ENCODE measurements at regions not wholly inside any gene's neighbourhood (a gene's known extent, or its start where the extent isn't known, plus 50 kb on each side); places are given as distances from the start of the nearest gene placed in this dataset.

DNA sequence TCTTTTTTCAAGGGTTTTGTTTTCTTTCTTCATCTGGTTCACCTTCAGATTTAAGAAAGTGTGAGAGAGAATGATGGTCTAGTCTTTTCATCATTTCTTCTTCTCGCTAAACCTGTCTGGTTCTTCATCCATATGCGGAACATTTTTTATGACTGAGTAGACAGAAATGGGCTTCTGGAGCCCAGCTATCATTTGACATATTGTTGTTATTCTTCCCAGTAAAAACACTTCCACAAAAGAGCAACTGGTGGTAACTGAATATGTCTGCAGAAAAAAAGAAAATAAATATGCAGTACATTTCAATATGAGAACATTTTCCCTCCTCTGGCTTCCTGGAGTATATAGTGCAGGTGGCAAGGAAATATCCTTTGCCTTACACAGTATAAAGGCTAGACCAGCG is 209.5 kb downstream of the JCAD start:
- Histone ChIP-seq H3K27me3 (ENCODE audit: insufficient read depth, low read length, poor library complexity) (no peaks in the 10 kb centered on the region), H3K4me3 (ENCODE audit: low read depth in 1 of 2, low read length in 2 of 2) (peak overlapping the region in 1 of 2 experiments; percentile 35; a peak in 2 of 4 replicates), H3K9me3 (ENCODE audit: insufficient read depth, low read length, severe bottlenecking) (peaks cover 3% of the 10 kb centered on the region), H3K4me1 (ENCODE audit: insufficient read depth, low read length) (peaks cover 35% of the 10 kb centered on the region), H3K36me3 (ENCODE audit: insufficient read depth, low read length) (no peaks in the 10 kb centered on the region), H3K79me2 (ENCODE audit: insufficient read depth, low read length) (no peaks in the 10 kb centered on the region), H2AFZ (ENCODE audit: low read depth, low read length) (no peak overlapping the region), H3K9ac (ENCODE audit: low read depth, low read length) (peak overlapping the region; percentile 41), H3K4me2 (ENCODE audit: insufficient read depth, low read length) (peak overlapping the region; percentile 59), H3K27ac (ENCODE audit: low read length) (peak overlapping the region; percentile 91), H4K20me1 (ENCODE audit: insufficient read depth, low read length) (no peaks in the 10 kb centered on the region)
- ATAC-seq (ENCODE audit: insufficient read depth, low read depth) (peak; percentile 49; the same call in 2 of the 3 replicates), DNase-seq (no peak)
- TF ChIP-seq CTCF (IDR thresholded peaks at IDR 0.05; ENCODE audit: borderline replicate concordance, extremely low read depth, low read length, poor library complexity, severe bottlenecking): no peak

DNA sequence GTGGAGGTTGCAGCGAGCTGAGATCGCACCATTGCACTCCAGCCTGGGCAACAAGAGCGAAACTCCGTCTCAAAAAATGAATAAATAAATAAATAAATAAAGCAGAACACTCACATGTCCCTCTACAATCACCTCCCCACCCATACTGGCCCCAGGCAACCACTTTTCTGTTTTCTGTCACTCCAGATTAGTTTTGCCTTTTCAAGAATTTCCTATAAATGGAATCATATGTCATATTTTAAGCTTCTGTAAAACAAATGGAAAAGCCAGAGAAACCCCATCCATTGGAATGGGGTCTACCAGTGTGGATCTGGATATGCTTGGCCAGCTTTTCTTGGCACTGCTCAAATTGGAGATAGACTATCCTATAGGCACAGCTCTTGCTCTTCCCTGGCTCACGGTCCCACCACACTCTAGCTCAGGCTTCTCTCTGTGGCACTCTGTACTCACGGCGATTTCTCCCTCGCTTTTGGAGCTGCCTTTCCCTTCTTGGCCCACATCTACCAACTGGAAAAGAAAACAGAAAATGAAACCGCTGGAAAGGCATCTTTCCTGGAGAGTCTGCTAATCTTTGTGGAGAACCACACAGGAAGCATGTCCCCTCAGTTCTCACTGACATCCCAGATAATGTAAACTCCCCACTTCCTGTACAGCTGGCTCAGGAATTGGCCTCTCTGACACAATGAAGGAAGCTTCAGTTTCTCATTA is 210.1 kb downstream of the JCAD start:
- Histone ChIP-seq H4K20me1 (ENCODE audit: insufficient read depth, low read length) (no peaks in the 10 kb centered on the region), H3K27me3 (ENCODE audit: insufficient read depth, low read length, poor library complexity) (no peaks in the 10 kb centered on the region), H3K79me2 (ENCODE audit: insufficient read depth, low read length) (no peaks in the 10 kb centered on the region), H3K9me3 (ENCODE audit: insufficient read depth, low read length, severe bottlenecking) (peaks cover 3% of the 10 kb centered on the region), H3K36me3 (ENCODE audit: insufficient read depth, low read length) (no peaks in the 10 kb centered on the region), H2AFZ (ENCODE audit: low read depth, low read length) (no peak overlapping the region), H3K9ac (ENCODE audit: low read depth, low read length) (peak overlapping the region; percentile 41), H3K27ac (ENCODE audit: low read length) (peak overlapping the region; percentile 91), H3K4me3 (ENCODE audit: low read depth in 1 of 2, low read length in 2 of 2) (peak overlapping the region in 1 of 2 experiments; percentile 35; a peak in 2 of 4 replicates), H3K4me1 (ENCODE audit: insufficient read depth, low read length) (peaks cover 35% of the 10 kb centered on the region), H3K4me2 (ENCODE audit: insufficient read depth, low read length) (peak overlapping the region; percentile 59)
- ATAC-seq (ENCODE audit: insufficient read depth, low read depth) (peak; percentile 88), DNase-seq (peak; percentile 71)
- TF ChIP-seq CTCF (IDR thresholded peaks at IDR 0.05; ENCODE audit: borderline replicate concordance, extremely low read depth, low read length, poor library complexity, severe bottlenecking): no peak
- TF ChIP-seq EZH2 (IDR thresholded peaks at IDR 0.05; ENCODE audit: borderline replicate concordance, low read depth, low read length, severe bottlenecking): no peak

DNA sequence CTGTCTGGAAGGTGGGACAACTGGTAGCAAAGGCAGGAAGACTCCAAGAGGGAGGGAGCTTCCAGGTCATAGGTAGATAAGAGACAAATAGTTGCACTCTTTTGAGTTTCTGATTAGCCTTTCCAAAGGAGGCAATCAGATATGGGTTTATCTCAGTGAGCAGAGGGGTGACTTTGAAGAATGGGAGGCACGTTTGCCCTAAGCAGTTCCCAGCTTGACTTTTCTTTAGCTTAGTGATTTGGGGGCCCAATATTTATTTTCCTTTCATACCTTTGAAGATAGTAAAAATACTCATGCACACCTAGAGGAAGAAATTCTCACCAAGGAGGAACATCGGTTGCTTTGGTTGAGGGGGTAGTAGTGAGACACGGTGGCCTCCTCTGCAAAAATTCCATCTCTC is 212.1 kb upstream of the SVIL start:
- 0 out of 2 replicates have a peak overlapping the region, but pooled peaks have one; percentile 8 for H3K27ac ChIP-seq (ENCODE audit: low read length)
- no peak overlapping the region for H2AFZ ChIP-seq (ENCODE audit: low read depth, low read length)
- H4K20me1 ChIP-seq (ENCODE audit: insufficient read depth, low read length): no peaks in the 10 kb centered on the region
- no peak for ATAC-seq (ENCODE audit: insufficient read depth, low read depth)
- H3K9me3 ChIP-seq (ENCODE audit: insufficient read depth, low read length, severe bottlenecking): peaks cover 3% of the 10 kb centered on the region
- H3K4me1 ChIP-seq (ENCODE audit: insufficient read depth, low read length): peaks cover 54% of the 10 kb centered on the region
- no peaks in the 10 kb centered on the region for H3K79me2 ChIP-seq (ENCODE audit: insufficient read depth, low read length)
- H3K9ac ChIP-seq (ENCODE audit: low read depth, low read length): no peak overlapping the region
- no peak overlapping the region for H3K4me3 ChIP-seq (ENCODE audit: low read depth in 1 of 2, low read length in 2 of 2)
- H3K27me3 ChIP-seq (ENCODE audit: insufficient read depth, low read length, poor library complexity): no peaks in the 10 kb centered on the region
- DNase-seq: no peak
- H3K36me3 ChIP-seq (ENCODE audit: insufficient read depth, low read length): no peaks in the 10 kb centered on the region
- H3K4me2 ChIP-seq (ENCODE audit: insufficient read depth, low read length): no peak overlapping the region
- TF ChIP-seq EZH2 (IDR thresholded peaks at IDR 0.05; ENCODE audit: borderline replicate concordance, low read depth, low read length, severe bottlenecking) (no peak), CTCF (IDR thresholded peaks at IDR 0.05; ENCODE audit: borderline replicate concordance, extremely low read depth, low read length, poor library complexity, severe bottlenecking) (no peak)

Measured in DND-41 (cell line).